Neural progenitor cell (in vitro differentiated cells): ENCODE measurements at regions not wholly inside any gene's neighbourhood (a gene's known extent, or its start where the extent isn't known, plus 50 kb on each side); places are given as distances from the start of the nearest gene placed in this dataset.

Experiments
- CTCF ChIP-seq: fragments of 200-600 bp; sonication (generic); IDR thresholded peaks from 2 replicates; pipeline ENCODE4 v1.5.1; 2017; ENCODE audit warnings: antibody characterized with exemption, mild to moderate bottlenecking
- EZH2 ChIP-seq: fragments of 200-600 bp; sonication (generic); IDR thresholded peaks from 2 replicates; pipeline ENCODE4 v1.6.1; 2017; ENCODE audit warnings: antibody characterized with exemption, mild to moderate bottlenecking, moderate library complexity
- EZH2phosphoT487 ChIP-seq: fragments of 200-600 bp; sonication (generic); IDR thresholded peaks from 2 replicates; pipeline ENCODE4 v1.6.1; 2017; ENCODE audit warnings: antibody characterized with exemption

- no peak for TF ChIP-seq CTCF
- TF ChIP-seq EZH2 = no peak
- no peak for TF ChIP-seq EZH2phosphoT487
Measured at GRCh38 chr4:116342143-116342542, 743.2 kb downstream of the TRAM1L1 start.
